NCI-H1694 (cell line): ENCODE measurements at regions not wholly inside any gene's neighbourhood (a gene's known extent, or its start where the extent isn't known, plus 50 kb on each side); places are given as distances from the start of the nearest gene placed in this dataset.

Experiments used
- DNase-seq: peaks from one replicate; lab custom pipeline; 2025; lab: John Stamatoyannopoulos, UW

DNA sequence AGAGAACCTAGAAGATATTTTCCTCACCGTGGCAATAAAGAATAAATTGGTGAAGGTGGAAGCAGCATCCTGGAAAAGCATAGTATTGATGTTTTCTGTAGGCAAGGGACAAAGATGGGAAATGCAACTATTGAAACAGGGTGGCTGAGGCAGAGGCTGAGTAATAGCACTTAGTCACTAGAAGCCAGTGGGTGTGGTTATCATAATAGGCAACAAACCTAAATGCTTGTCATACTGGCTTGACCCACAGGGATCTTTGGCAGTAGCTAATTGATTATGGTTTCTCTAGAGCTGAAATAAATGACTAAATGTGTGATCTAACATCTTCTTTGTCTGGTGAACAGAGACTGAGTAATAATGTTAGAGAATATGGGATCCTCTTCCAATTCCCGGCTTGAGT, 353.6 kb upstream of the RPS6KA3 start:
- DNase-seq, result no peak

DNA sequence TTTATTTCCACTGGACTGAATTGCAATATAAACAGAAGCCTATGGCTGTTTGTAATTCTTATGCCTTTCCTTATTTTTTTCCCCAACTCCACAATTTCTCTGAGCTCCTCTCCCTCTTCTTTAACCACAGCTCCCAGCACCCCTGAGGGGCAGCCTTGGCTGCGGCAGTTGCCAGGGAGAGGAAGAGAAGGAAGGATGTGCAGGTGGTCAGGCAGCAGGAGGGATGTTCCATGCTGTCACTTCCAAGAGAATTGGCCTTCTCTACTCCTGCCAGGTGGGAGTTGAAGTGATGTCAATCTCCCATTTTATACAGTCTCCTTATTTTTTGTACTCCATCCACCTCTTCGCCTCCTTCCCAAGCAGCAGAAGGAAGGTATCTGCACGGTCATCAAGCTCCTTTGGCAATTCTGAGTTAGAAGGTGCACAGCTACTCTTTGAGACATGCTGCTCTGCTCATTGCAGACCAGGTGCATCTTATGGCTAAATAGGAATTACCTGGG, 343.3 kb upstream of the RPS6KA3 start:
- DNase-seq, result no peak

DNA sequence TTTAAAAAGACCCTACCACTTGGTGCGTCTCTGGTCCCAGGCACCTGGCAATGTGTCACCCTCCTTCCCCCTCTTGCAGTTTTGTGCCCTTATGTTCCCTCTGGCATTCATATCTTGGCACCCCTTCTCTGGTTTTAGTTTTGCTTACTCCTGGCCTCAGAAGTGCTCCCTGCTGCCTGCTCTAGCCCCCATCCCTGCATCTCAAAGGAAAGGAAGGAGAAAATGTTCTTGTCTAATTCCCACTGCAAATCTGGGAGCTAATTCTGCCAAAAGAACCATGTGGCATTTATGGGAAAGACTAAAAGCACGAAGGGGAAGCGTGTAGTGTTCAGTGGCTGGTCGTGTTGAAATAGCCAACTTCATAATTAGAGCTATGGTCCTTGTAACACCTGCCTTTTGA, 340.1 kb upstream of the RPS6KA3 start:
- no peak for DNase-seq

DNA sequence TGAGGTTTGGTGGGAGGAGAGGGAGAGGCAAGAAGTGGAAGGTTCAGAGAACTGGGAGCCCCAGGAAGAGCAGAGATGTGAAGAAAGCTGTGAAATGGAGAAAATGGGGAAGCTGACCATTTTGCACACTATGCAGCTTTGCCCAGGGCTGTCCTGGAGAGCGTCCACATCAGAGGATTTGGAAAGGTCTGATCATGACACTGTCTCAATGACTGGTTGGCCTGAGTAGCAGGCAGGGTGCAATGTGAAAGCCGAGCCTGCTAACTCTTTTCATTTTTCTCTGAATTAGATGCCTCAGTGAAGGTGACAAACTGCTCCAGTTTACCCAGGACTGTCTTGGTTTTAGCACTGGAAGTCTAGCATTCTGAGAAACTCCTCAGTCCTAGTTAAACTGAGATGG, 330.1 kb upstream of the RPS6KA3 start:
- no peak for DNase-seq

DNA sequence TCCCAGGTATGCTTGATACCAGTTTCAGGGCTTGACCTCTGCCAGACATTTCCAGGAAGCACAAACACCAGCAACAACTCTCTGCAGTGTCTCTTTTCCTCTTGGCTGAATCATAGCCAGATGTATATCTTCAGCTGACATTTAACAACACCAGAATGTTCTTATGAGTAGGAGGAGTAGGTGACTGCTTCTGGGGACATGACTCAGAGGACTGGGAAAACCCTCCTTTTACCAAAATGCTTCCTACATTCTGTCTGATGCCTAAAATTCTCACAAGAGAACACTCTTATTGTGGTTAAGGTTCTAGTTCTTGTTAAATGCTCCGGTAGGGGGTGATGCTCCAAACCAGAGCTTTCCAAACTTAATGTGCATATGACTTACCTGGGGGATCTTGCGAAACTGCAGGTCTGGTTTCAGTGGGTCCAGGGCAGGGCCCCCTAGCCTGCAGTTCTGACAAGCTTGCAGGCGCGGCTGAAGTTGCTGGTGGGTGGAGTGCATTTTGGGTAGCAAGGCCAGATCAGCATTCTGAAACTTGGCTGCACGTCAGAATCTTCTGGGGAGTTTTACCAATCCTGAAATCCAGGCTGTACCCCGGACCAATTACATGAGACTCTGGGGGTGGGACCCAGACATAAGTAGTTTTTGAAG, 329.3 kb upstream of the RPS6KA3 start:
- DNase-seq, result no peak

DNA sequence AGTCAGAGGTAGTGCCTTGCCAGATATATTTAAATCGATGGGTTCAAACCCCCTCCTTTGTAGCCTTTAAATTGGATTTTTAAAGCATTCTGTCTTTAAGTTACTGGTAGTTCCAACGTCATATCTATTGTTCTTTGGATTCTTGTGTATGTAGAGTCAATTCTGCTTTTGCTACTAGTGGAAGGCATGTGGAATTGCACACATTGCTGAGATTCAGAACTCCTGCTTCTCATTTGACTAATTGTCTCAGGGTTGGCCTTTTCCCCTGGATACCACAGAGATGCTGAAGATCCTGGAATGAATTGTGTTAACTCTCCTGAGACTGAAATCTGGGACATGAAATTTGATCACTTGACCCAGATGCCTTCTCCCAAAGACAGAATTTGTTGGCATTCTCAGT, 328.3 kb upstream of the RPS6KA3 start:
- no peak for DNase-seq

DNA sequence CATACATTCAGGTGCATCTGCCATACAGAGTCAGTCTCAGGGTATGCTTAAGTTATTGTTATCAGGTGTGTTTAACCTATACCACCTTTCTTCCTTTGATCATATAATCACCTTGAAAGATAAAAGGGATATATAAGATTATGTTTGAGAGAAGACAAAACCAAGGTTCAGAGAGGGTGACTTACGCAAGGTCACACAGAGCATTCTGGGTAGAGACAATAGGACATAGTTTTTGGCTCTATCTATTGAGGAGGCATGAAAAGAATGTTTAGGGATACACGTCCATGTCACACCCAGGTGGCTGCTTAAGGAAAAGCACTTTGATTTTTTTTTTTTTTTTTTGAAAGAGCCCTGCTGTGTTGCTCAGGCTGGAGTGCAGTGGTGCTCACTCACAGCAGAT, 327.1 kb upstream of the RPS6KA3 start:
- no peak for DNase-seq

DNA sequence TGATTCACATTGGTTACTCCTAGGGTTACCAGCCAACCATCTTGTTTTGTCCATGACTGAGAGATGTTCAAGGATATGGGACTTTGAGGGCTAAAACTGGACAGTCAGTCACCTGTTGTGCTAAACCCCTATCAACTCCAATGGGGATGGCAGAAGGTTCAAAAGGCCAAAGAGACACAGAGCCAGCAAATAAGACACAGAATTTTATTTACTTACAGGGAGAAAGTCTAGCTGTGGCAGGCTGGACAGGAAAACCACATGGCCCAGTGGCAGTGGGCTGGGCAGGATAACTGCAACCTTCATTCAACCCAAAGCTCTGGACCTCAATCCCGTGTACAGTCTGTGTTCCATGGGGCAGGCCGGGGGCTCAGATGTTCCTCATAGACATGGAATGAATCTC, 326.7 kb upstream of the RPS6KA3 start:
- no peak for DNase-seq

DNA sequence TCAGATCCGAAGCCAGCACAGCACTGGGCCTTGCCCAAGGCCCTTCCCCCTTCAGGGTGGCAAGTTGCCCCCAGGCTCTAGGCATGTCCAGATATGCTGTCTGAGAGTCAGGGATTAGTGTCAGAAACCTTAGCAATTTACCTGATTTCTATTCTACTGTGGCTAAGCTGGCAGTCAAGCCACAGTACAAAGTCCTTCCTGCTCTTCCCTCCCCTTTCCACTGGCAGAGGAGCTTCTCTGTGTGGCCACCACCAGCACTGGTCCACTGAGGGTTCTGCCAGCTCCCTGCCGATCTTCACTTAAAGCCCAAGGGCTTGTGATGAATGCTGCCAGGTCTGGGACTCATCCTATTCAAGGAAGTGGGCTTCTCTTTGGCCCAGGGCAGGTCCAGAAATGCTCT, 324.5 kb upstream of the RPS6KA3 start:
- DNase-seq, result no peak

DNA sequence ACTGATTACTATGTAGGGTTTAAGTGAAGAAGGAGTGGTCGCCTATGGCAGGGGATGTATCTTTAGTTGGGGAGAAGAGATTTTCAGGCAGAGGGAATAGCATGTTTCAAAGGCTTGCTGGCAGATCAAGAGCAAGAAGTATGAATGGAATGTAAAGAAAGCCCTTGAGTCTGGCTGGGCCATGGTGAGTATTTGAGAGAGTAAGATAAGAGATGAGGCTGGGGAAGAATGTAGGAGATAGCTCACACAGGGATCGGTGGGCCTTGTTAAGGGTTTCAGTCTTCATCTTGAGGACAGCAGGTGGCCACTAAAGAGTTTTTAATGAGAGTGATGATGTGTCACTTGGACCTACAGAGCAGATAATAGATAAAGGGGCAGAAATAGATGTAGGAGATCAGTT, 319.1 kb upstream of the RPS6KA3 start:
- no peak for DNase-seq

DNA sequence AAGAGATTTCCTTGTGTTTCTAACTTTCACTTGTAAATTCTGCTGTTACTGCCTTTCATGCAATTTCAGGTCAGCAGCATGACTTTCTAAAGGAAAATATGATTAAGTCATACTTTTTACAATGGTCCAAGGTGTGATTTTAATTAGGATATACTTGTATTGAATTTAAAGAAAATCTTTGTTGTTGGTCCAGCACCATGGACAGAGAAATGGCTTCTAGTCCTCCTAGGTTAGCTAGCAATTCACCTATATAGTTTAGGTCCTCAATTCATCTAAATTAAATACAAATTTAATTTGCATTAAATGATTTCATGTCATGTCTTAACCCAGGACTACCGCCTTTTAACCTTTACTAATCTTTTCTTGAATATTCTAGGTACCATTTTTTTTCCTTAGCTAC, 304.9 kb upstream of the RPS6KA3 start:
- DNase-seq, result no peak

DNA sequence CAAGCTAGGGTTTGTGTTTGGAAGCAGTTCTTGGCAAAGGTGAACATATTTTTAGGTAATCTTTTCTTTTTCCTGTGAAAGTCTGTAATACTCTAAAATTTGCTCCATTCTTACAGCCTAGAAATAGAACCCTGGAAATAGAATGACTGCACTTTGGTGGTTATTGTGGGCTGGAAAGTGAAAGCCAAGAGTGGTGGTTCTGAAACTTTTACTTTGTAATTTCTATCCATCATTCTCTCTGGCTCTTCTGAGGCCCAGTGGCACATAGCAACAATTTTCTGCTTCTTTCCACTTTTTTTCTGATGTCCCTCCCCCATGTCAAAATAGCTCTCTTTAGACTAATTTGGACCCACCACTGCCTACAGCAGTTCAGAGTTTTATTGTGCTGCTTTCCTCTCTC, 300.4 kb upstream of the RPS6KA3 start:
- DNase-seq, result no peak

DNA sequence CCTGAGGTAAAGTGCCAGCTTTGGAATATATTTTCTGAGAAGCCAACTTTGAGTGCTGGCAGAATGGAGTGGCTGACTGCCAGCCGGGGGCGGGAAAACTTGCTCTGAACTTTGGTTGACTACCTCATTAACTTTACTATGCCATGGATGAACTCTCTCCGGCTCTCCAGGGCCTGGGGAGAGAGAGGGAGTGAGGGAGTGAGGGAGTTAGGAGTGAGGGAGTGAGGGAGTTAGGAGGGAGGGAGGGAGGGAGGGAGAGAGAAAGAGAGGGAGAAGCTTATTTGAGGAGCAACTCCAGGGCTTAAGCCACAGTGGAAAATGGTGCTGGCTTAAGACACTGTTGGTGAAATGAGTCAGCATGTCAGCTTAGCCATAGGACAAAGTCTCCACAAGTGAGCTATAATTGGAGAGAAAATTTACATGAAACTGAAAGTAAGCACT, 280.9 kb upstream of the RPS6KA3 start:
- DNase-seq, result no peak

DNA sequence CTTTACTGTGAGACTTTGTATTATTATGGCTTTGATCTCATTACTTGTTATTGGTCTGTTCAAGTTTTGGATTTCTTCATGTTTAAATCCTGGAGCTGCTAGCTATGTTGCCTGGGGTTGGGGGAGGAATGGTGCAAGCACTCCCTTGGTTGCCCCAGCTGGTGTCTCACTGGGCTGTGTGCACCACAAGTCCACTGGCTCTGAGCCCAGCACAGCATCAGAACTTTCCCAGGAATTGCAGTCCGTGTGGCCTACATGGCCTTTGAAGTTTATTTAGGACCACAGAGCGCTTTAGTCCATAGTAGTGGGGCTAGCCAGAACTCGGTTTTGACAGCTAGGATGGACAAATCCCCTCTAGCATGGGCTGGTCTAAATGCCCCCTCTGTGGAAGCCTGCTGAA, 278.8 kb upstream of the RPS6KA3 start:
- no peak for DNase-seq

DNA sequence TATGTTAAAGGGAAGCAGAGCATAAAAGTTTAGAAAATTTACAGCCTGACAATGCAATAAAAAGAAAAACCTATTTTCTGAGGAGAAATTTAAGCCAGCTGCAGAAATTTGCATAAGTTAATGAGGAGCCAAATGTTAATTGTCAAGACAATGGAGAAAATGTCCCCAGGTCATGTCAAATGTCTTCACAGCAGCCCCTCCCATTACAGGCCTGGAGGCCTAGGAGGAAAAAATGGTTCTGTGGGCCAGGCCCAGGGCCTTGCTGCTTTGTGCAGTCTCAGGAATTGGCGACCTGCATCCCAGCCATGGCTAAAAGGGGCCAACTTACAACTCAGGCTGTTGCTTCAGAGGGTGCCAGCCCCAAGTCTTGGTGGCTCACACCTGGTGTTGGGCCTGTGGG, 275.4 kb upstream of the RPS6KA3 start:
- no peak for DNase-seq

DNA sequence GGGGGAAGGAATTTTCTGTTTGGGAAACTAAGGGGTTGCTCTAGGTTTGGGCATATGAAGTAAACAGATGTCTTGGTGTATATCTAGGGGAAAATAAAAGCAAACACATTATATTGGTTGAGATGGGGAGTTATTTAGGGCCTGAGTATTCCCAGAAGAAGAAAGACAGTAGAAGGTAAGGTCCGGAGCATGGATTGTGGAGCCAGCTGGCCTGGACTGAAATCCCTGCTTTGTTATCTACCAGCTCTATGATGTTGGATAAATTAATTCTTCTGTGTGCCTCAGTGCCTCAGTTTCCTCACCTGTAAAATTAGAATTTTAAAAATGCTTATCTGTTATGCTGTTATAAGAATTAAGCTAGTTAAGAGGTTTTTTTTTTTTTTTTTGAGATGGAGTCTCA, 272.3 kb upstream of the RPS6KA3 start:
- no peak for DNase-seq

DNA sequence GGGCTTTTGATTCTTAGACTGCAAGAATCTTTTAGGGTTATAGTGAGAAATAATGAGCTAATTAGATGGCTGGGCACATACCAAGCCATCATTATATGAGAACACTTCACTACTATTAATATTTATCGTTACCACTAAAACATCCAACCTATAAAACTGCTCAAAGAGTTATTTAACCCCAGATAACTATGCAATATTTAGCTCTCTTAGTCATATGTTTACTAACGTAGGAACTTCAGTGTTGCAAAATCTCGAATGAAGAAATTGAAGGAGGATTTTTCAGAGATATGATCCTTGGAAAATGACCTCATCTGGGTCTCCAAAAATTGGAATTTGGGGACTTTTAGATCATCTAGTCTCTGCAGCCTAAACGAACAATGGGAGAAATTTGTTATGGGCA, 265.0 kb upstream of the RPS6KA3 start:
- no peak for DNase-seq

DNA sequence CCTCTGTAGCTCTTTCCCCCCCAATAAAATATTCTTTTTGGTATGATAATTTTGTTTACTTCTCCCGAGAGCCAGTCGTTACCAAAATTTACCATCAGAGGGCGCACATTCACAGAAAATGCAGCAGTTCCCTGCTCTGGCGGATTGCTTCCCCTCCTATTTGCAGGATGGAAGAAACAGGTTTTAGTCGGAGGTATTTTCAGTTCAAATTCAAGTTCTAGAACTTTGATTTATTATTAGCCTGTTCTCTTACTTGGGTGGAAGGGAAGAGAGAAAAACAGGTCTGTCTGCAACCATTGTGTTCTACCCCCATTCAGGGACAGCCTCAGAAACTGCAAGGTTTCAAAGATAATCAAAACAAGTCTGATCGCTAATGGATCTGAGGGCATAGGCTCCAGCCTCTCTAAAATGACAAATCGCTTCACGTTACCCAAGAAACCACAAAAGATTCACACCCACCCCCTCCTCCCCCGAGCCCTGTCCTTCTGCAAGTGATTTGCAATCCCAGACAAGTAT, 263.8 kb upstream of the RPS6KA3 start:
- DNase-seq, result peak; percentile 13

DNA sequence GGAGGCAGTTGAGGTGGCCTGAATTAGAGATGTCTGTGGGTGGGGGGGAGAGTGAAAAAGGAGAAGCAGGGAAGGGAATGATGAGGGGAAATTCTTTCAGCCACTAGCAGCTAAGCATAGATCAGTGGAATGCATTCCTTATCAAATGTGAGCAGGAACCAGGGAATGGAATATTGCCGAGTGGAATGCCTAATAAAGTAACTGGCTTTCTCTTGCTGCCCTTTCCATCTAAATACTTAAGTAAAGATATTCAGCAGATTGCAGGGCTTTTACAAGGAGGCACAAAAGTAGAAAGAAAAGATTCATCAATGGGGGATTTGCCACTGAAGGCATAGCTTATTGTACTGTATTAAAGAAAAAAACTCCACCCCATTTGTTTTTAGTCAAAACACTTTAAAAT, 263.0 kb upstream of the RPS6KA3 start:
- no peak for DNase-seq

DNA sequence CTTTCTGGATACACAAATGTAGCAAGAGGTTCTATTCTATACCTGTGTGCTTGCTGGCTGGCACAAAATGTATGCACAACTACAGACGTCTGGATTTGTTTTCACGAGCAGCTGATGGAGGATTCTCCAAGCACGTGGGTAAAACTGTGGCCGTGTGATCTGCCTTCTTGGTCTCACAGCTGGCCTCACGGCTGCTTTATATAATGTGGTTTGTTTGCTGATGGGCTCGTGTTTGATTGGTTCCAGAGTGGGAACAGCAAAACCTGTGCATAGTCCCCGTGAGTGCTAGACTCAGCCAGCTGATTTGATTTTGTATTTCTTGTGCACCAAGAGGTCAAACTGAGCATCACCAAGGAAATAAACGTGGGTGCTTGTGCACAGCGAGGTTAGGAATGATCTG, 262.6 kb upstream of the RPS6KA3 start:
- DNase-seq, result no peak

DNA sequence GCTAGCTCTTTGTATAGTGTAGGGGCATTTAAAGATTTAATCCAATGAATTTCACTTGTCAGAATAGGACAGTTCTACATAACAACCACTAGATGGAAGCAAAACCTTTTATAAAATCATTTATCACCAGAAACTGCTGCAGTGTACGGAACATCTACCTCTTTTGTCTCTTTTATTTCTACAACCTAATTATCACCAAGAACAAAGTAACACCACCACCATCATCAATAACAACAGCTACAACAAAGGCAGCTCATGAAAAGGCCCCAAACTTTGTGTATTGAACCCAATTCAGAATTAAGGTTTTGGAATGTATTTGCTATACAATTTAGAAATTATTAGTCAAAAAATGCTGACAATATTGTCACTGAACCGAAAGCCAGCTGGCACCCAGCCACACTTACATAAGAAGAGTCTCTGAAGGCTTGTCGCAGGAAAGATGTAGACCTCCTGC, 260.9 kb upstream of the RPS6KA3 start:
- DNase-seq, result peak; percentile 14

DNA sequence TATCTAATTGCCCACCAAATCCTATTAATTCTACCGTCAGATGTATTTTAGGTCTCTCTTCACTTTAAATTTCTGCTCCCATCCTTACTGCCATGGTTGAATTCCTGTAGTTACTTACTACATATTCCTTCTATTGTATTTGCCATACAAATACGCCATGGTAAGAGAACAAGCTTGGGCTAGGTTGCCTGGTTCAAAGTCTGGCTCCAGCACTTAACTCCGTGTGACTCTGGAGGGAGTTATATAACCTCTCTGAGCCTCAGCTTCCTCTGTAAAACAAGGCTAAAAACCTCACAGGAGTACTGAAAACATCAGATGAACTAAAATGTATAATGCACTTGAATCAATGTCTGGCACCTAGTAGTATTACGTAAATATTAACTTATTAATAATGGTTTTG, 260.3 kb upstream of the RPS6KA3 start:
- DNase-seq, result no peak

DNA sequence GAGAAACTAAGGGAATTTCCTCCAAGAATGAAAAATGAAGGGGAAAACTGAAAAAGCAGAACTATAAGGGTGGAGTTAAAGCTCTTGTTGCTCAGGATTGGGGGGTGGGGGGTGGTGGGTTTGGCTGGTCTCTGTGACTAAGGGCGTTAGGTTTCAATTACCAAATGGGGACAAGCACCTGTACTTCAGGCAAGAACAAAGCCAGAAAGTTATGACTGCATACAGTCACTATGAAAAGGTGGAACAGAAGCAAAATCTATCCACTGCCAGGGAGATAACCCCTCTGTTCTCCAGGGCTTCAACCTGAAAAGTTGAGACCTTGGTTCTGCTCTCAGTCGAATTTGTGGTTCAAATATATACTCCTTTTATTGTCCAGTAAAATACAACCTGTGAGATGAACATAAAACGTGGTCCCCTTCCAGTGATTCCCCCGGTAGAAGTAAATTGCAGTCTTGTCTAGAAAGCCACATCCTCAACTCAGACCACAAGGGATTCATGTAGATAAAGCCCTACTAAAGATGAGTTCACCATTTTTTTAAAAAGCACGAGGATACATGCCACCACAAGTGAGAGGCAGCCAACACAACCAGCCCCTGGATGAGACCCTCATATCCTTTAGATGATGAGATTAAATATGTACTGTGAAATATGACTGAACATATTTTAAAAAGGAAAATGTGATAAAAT, 257.1 kb upstream of the RPS6KA3 start:
- no peak for DNase-seq

DNA sequence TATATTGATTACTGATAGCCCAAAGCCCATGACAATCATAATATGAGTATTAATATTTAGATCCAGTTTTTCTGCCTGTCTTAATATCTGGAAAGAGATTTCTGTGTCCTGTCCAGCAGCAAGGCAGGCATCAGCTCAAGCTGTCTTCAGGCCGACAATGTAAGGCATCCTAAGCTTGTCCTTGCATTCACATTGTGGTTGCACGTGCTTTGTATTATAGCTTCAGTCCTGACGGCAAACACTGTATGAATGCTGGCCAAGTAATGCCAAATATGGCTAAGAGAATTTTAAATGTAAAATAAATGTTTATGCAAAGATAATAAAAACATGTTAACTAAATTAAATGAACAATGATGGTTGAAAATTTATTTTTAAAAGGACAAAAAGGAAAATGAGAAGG, 255.7 kb upstream of the RPS6KA3 start:
- no peak for DNase-seq
